Stimulated activated naive CD8-positive, alpha-beta T cell treated with anti-CD3 and anti-CD28 coated beads, Interleukin-15, Interleukin-2, amounts not matched to agents 100 ng/mL and 50 ng/mL, for 24 hours (primary cell): ENCODE measurements at regions not wholly inside any gene's neighbourhood (a gene's known extent, or its start where the extent isn't known, plus 50 kb on each side); places are given as distances from the start of the nearest gene placed in this dataset.

Source experiments
- H3K27ac Mint-ChIP-seq: one replicate; pipeline ENCODE4 v1.8.0; 2021; ENCODE audit warnings: mild to moderate bottlenecking, mixed read lengths
- H3K27me3 Mint-ChIP-seq: one replicate; pipeline ENCODE4 v1.8.0; 2021; ENCODE audit warnings: mixed read lengths
- H3K36me3 Mint-ChIP-seq: one replicate; pipeline ENCODE4 v1.8.0; 2021; ENCODE audit warnings: low read depth, mixed read lengths
- H3K4me1 Mint-ChIP-seq: one replicate; pipeline ENCODE4 v1.8.0; 2021; ENCODE audit warnings: low read depth, mixed read lengths
- H3K4me3 Mint-ChIP-seq: one replicate; pipeline ENCODE4 v1.8.0; 2021; ENCODE audit warnings: mild to moderate bottlenecking, mixed read lengths
- H3K9me3 Mint-ChIP-seq: one replicate; pipeline ENCODE4 v1.8.0; 2021; ENCODE audit warnings: mixed read lengths

- Mint-ChIP-seq H3K4me3 (no peak overlapping the region), H3K36me3 (no peaks in the 10 kb centered on the region), H3K4me1 (no peaks in the 10 kb centered on the region), H3K9me3 (no peaks in the 10 kb centered on the region), H3K27ac (no peak overlapping the region), H3K27me3 (no peaks in the 10 kb centered on the region)
Measured at GRCh38 chr2:128441341-128442052, 122.8 kb upstream of the HS6ST1 start.

GRCh38 chr2:128442053-128442751 is 123.5 kb upstream of the HS6ST1 start:
- Mint-ChIP-seq H3K4me1 (no peaks in the 10 kb centered on the region), H3K27me3 (no peaks in the 10 kb centered on the region), H3K36me3 (no peaks in the 10 kb centered on the region), H3K9me3 (no peaks in the 10 kb centered on the region), H3K4me3 (no peak overlapping the region), H3K27ac (no peak overlapping the region)

GRCh38 chr2:128442891-128443302 is 124.2 kb upstream of the HS6ST1 start:
- Mint-ChIP-seq H3K4me1 (no peaks in the 10 kb centered on the region), H3K27me3 (no peaks in the 10 kb centered on the region), H3K36me3 (no peaks in the 10 kb centered on the region)

DNA sequence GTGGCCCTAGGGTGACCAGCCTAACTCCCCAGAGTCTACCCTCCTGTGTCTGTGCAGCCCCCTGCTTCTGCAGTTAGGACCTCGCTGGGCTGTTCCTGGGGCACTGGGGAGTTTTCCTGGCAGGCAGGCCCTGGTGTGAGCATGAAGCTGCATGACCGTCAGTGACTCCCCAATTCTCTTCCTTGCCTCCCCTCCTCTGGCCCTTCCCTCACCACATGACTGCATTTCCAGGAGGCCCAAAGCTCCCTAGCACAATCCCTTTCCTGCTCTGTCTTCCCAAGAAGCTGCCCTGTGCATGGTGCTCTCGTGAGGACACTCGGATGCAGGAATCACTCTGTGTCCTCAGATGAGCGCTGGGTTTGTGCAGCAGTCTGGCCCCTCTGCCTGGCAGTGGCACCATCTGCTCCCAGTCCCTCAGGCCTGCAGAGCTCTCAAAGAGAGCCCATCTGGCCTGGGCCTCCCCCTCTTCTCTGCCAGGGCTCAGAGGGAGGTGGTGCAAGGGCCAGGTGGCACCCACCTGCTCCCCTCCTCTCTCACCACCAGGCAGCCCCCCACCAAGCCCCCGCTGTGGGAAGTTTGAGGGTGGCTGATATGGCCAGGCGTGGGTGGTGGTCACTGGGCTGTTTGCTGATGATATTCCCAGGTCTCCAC is 125.6 kb upstream of the HS6ST1 start:
- Mint-ChIP-seq H3K4me1 (no peaks in the 10 kb centered on the region), H3K9me3 (no peaks in the 10 kb centered on the region), H3K4me3 (no peak overlapping the region), H3K27me3 (no peaks in the 10 kb centered on the region), H3K36me3 (no peaks in the 10 kb centered on the region), H3K27ac (no peak overlapping the region)

More at GRCh38 chr2:128442891-128443302, 124.2 kb upstream of the HS6ST1 start:
- no peaks in the 10 kb centered on the region for H3K9me3 Mint-ChIP-seq
- no peak overlapping the region for H3K4me3 Mint-ChIP-seq
- no peak overlapping the region for H3K27ac Mint-ChIP-seq

GRCh38 chr2:128444816-128445522 is 126.3 kb upstream of the HS6ST1 start:
- Mint-ChIP-seq H3K36me3 (no peaks in the 10 kb centered on the region), H3K9me3 (no peaks in the 10 kb centered on the region), H3K4me3 (no peak overlapping the region), H3K4me1 (no peaks in the 10 kb centered on the region), H3K27me3 (no peaks in the 10 kb centered on the region), H3K27ac (no peak overlapping the region)

GRCh38 chr2:128445523-128445900 is 126.8 kb upstream of the HS6ST1 start:
- H3K9me3 Mint-ChIP-seq: no peaks in the 10 kb centered on the region
- no peaks in the 10 kb centered on the region for H3K36me3 Mint-ChIP-seq
- H3K4me1 Mint-ChIP-seq: no peaks in the 10 kb centered on the region
- H3K27ac Mint-ChIP-seq: no peak overlapping the region
- H3K27me3 Mint-ChIP-seq: no peaks in the 10 kb centered on the region
- no peak overlapping the region for H3K4me3 Mint-ChIP-seq

GRCh38 chr2:128446049-128446873 is 127.6 kb upstream of the HS6ST1 start:
- Mint-ChIP-seq H3K9me3 (no peaks in the 10 kb centered on the region), H3K4me1 (no peaks in the 10 kb centered on the region), H3K27me3 (no peaks in the 10 kb centered on the region), H3K4me3 (no peak overlapping the region), H3K36me3 (no peaks in the 10 kb centered on the region), H3K27ac (no peak overlapping the region)

GRCh38 chr2:128446874-128447537 is 128.3 kb upstream of the HS6ST1 start:
- H3K27ac Mint-ChIP-seq: no peak overlapping the region
- no peaks in the 10 kb centered on the region for H3K36me3 Mint-ChIP-seq
- H3K4me3 Mint-ChIP-seq: no peak overlapping the region
- no peaks in the 10 kb centered on the region for H3K9me3 Mint-ChIP-seq
- no peaks in the 10 kb centered on the region for H3K4me1 Mint-ChIP-seq
- H3K27me3 Mint-ChIP-seq: peaks cover 3% of the 10 kb centered on the region

DNA sequence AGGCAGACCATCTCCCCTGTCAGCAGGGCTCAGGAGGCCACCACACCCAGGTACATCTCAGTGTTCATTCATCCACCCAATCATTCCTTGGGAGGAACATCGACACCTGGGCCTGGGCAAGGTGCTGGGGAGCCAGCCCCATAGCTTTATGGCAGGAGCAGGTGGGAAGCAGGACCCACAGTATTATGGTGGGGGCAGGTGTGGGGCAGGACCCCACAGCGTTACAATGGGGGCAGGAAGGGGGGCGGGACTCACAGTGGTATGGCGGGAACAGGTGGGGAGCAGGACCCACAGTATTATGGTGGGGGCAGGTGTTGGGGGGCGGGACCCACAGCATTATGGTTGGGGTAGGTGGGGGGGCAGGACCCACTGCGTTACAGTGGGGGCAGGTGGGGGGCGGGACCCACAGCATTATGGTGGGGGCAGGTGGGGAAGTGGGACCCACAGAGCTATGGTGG is 128.9 kb upstream of the HS6ST1 start:
- Mint-ChIP-seq H3K9me3 (no peaks in the 10 kb centered on the region), H3K27ac (no peak overlapping the region), H3K4me3 (no peak overlapping the region), H3K36me3 (no peaks in the 10 kb centered on the region), H3K27me3 (peaks cover 8% of the 10 kb centered on the region), H3K4me1 (no peaks in the 10 kb centered on the region)

DNA sequence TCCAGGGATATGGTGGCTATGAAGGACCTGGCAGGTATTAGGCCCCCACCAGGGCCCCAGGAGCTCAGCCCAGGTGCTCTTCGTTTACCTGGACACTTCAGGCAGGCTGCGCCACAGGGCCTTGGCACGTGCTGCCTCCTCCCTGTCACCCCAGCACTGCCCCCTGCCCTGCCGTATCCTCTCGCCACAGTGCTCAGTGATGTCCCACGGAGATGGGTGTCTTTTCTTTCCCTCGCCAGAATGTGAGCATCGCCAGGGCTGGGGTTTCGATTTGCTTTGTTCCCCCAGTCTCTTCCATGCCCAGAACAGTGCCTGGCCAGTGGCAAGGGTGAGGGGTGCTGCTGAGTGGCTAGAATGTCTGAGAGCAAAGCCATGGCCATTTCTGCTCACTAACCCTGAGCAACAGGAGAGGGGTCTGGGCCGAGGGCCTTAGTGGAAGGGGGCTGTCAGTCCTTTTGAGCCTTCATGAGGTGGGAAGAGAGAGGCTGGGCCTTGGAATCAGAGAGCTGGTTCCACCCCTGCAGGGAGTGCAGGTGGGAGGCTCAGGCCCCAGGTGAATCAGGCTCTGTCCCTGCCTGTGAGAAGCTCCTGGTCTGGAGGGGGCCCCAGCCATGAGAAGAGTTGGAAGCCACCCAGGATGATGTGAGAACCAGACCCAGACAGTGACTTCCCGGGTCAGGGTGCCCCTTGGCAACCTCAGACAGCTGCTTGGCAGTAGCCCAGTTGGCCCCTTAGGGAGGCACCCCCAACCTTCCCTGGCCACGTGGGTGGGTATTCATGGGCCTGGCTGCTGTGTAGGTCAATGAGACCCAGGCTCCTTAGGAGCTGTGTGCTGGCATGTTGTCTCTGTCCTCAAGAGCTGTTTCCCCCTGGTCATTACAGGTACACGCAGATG is 129.9 kb upstream of the HS6ST1 start:
- H3K9me3 Mint-ChIP-seq: no peaks in the 10 kb centered on the region
- H3K36me3 Mint-ChIP-seq: no peaks in the 10 kb centered on the region
- no peaks in the 10 kb centered on the region for H3K4me1 Mint-ChIP-seq
- H3K4me3 Mint-ChIP-seq: no peak overlapping the region
- no peak overlapping the region for H3K27ac Mint-ChIP-seq
- peaks cover 13% of the 10 kb centered on the region for H3K27me3 Mint-ChIP-seq

- H3K4me3 Mint-ChIP-seq: no peak overlapping the region
- H3K9me3 Mint-ChIP-seq: no peaks in the 10 kb centered on the region
- H3K36me3 Mint-ChIP-seq: no peaks in the 10 kb centered on the region
- H3K27me3 Mint-ChIP-seq: peaks cover 13% of the 10 kb centered on the region
- no peaks in the 10 kb centered on the region for H3K4me1 Mint-ChIP-seq
- no peak overlapping the region for H3K27ac Mint-ChIP-seq
Measured at GRCh38 chr2:128449226-128450061, 130.8 kb upstream of the HS6ST1 start.

DNA sequence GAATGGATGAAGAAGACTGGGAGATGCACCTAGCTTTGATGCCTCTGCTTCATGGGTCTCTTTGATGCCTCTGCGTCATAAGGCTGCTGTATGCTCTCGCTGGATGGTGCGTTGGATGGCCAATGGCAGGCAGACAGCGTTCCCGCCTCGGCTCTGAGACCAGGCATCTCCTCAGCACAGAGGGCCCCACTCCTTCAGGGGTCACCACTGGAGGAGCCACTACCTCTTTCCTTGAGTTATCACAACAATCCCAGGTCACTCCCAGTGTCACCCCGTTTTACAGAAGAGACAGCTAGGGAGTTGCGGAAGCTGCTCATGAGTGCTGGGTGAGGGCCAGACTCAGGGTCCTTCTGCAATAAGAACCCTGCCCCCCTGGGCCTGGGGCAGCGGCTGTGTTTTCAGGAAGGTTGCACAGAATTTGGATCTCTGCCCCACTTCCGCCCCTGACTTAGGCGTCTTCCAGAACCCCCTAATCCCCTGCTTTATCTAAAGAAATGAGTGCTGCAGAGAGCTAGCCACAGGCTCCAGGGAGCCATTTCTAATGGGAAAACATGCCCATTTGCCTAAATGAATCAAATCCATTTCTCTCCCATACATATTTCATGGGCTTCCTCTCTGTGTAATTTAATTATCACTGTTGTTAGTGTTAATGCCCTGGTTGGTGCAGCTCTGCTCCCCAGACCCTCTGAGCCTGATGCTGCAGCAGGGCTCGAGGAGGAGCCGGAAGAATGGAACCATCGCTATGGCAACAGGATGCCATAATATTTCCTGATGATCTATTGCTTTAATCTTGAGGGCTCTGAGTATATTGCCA is 131.8 kb upstream of the HS6ST1 start:
- no peak overlapping the region for H3K27ac Mint-ChIP-seq
- H3K36me3 Mint-ChIP-seq: no peaks in the 10 kb centered on the region
- H3K9me3 Mint-ChIP-seq: no peaks in the 10 kb centered on the region
- H3K4me3 Mint-ChIP-seq: no peak overlapping the region
- H3K27me3 Mint-ChIP-seq: peaks cover 13% of the 10 kb centered on the region
- no peaks in the 10 kb centered on the region for H3K4me1 Mint-ChIP-seq
